Hippocampal formation (tissue), 2 donors: ENCODE measurements at regions not wholly inside any gene's neighbourhood (a gene's known extent, or its start where the extent isn't known, plus 50 kb on each side); places are given as distances from the start of the nearest gene placed in this dataset.

Source experiments
- DNase-seq, 2 donors: peaks; one replicate each; lab custom pipeline; 2025; lab: John Stamatoyannopoulos, UW

DNA sequence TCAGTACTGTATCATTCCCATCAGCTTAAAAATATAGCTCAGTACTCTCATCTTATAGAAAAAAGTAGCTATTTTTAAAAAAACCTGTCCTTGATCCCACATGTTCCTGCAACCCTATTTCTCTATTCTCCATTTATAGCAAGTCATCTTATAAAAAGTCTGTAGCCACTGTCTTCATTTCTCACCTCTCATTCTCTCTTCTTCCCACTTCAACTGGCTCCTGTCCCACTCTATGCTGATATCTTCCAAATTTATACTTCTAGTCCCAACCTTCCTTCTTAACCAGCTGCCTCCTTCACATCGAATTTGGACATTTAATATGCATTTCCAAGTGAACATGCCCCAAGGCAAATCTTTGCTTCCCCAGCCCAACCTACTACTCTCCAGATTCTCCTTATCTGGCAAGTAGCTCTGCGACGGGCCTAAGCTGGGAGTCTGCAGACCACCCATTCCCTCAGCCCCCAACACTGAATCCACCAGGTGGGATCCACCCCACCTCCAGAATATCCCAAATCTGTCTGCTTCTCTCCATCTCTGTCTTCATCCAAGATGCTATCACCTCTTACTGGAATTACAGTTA is 52.0 kb upstream of the TANC2 start:
- DNase-seq: peak in 1 of 2 donors; percentile 30

DNA sequence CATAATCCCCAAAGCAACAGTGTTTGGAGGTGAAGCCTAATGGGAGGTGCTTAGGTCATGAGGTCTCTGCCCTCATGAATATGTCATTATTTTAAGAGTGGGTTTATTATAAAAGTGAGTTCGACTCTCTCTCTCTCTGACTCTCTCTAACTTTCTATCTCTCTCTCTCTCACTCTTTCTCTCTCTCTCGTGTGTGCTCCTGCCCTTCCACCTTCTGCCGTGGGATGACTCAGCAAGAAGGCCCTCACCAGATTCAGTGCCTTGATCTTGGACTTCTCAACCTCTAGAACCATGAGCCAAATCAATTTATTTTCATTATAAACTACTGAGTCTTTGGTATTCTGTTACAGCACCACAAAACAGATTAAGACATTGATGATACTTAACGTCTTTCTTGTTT is 53.7 kb upstream of the TANC2 start:
- DNase-seq: no peak

DNA sequence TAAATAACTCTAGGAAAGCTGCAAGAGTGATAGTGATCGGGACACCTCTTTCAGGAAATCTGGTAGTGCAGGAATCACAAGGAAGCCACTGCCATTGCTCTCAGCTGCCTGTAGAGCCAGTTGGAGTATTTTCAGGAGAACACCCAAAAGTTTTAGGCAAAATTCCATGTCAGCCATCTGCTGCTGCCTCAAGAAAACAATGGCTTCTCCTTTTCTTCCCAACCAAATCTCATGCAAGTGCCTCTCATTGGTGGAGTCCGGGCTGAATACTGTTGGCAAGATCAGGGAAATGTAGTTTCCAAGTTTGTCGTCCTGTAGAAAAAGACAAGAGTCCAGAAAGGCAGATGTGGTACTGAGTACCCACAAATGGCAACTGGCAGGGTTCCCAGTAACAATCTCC is 54.9 kb upstream of the TANC2 start:
- DNase-seq: peak in 1 of 2 donors; percentile 42

DNA sequence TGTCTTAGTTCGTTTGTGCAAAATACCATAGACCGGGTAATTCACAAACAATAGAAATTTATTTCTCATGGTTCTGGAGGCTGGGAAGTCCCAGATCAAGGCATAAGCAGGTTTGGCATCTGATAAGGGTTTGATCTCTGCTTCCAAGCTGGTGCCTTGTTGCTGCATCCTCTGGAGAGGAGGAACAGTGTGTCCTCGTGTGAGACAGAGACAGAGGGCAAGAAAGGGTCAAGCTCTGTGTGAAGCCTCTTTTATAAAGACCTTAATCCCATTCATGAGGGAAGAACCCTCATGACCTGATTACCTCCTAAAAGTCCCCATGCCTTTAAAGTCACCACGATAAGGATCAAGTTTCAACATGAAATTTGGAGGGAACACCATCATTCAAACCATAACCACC is 55.8 kb upstream of the TANC2 start:
- DNase-seq: no peak

DNA sequence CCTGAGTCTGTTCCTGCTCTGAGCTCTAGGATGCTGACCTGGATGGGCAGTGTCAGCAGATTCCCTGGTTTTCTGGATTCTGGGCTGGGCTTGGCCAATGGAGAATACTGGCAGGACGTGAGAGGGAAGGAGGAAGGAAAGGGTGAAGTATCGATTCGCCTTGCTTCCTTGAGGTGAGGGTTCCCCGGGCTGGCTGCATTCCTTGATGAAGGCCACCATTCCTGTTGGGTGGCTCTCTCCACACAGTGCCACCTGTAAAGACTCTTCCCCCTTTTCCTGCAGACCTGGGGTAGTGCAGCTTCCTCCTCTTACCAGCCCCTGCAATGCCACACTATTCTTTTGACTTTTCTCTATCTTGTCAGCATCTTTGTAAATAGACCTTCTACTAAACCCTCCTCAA is 58.1 kb upstream of the TANC2 start:
- no peak for DNase-seq

DNA sequence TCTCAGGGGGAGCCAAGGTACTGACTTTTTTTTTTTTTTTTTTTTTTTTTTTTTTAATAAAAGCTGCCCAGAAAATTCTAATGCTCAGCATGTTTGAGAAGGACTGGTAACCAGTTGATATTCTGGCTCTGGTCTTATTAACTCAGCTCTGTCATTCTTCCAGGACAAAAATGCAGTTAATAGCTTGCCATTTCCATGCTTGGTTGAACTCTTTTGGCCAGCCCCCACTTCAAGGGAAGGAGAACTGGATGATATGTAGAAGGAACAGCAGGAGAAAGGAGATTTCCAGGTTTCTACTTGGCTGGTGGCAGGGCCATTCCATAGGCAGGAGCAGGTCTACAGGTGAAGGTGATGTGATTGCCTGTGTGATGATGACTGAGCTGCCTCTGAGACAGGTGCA is 59.2 kb upstream of the TANC2 start:
- DNase-seq: no peak

DNA sequence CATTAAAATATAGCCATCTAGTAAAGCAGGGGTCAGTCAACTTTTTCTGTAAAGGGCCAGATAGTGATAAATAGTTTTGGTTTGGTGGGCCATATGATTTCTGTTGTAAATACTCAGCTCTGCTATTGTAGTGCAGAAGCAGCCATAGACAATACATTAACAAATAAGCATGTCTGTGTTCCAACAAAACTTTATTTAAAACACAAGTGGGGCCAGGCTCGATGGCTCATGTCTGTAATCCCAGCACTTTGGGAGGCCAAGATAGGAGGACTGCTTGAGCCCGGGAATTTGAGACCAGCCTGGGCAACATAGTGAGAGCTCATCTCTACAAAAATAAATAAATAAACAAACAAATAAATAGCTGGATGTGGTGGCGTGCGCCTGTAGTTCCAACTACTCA is 60.8 kb upstream of the TANC2 start:
- DNase-seq: no peak

DNA sequence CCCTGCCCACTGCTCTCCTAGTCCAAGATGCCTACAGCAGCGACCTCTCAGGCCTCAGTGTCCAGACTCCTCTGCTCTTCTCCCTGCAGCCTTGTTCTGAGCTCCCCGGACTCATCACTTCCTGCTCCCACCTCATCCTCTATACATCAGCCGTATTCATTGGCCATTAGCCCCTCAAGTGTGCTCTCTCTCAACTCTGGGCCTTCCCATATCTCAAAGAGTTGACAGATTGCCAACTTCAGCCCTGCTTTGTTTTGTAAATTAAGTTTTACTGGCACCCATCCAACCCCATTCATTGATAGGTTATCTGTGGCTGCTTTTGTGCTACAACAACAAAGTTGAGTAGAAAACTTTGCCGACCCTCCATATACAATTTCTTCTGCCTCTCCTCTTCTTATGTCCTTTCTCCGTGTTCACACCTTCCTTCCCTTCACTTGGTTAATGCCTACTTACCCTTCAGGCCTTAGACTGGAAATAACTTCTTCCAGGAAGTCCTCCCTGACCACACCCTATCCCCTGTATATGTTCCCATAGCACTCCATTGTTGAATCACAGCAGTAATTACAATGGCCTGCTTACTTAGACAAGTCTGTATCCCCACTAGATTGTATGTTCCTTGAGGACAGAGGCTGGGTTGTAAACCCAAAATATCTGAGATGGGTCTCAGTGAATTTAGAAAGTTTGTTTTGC is 63.4 kb upstream of the TANC2 start:
- no peak for DNase-seq

DNA sequence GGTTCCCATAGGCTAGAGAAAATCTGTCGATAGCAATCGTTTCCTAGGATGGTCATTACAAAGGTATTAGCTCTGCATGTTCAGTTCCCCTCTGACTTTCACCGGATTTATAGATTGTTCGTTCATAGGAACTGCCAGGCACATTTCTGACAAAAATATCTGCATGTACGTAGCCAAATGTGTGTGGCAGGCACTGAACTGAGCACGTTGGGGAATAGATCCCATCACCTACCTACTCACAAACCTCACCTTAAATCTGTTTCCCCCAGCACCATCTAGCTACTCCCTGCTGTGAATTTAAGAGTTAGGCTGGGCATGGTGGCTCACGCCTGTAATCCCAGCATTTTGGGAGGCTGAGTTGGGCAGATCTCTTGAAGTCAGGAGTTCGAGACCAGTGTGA is 64.5 kb upstream of the TANC2 start:
- no peak for DNase-seq

DNA sequence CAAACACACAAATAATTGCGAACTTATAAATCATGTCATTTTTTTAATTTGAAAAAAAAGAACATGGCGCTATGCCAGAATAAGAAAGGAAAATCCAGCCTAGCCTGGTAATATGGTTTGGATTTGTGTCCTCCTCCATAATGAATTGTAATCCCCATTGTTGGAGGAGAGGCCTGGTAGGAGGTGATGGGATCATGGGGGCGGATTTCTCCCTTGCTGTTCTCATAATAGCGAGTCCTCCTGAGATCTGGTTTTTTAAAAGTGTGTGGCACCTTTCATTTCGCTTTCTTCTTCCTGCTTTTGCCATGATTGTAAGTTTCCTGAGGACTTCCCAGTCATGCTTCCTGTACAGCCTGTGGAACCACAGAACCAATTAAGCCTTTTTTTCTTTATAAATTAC is 65.9 kb upstream of the TANC2 start:
- DNase-seq: no peak

DNA sequence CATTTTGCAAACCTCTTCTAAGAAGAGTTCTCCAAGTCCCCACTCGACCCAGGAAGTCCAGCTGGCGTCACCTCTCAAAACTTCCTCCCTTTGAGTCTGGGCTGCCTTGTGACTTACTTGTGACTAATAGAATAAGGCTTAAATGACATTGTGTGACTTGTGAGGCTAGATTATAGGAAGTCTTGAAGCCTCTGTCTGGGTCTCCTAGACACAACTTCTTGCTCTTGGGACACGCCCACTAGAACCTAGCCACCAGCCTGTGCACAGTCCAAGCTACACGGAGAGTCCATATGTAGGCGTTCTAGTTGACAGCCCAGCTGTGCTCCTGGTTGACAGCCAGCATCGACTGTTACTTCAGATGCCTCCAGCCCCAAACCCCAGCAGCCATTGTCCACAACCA is 66.7 kb upstream of the TANC2 start:
- no peak for DNase-seq

DNA sequence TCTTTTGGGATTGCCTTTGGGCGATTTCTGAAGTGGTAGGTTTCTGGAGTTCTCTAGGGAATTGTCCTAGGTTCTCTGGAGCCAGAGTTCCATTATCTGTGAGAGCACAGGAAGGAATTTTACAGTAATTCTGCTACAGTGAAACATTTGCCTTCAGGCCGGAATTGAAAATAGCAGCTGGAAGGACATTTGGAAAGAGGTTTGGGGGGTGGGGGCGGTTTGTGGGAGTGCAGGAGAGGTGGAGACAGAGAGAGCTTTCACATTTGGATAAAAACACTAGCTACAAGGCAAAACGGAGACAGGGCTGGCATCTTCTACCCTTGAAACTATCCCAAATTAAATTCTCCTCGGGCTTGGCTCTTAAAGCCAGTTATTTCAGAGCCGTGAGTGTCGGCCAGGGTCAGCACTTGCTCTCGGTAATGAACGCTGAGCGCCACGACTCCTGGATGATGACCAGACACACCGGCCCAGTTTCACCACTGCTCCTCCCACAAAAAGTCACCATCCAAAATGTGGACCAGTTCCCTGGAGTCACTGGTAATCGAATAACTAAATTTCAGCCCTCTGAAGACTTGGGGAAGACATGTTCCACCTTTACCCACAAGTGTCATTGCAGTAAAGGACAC is 67.7 kb upstream of the TANC2 start:
- no peak for DNase-seq

DNA sequence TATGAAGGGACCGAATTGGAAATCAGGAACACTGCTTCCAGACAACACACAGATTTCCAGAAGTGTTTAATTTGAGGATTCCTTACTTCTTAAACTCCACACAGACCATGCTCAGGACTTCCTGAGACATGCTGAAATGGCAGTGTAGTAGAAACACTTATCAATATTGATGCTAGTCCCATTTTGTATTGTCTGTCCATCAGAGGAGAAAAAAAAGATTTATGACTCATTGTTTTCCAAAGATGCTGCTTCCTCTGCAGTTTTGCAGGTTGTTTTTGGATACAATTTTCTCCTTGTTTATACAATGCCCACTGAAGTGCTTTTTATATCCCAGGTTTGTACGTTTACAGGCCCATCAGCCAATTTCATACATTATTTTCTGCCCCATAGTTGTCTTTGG is 68.3 kb upstream of the TANC2 start:
- no peak for DNase-seq

DNA sequence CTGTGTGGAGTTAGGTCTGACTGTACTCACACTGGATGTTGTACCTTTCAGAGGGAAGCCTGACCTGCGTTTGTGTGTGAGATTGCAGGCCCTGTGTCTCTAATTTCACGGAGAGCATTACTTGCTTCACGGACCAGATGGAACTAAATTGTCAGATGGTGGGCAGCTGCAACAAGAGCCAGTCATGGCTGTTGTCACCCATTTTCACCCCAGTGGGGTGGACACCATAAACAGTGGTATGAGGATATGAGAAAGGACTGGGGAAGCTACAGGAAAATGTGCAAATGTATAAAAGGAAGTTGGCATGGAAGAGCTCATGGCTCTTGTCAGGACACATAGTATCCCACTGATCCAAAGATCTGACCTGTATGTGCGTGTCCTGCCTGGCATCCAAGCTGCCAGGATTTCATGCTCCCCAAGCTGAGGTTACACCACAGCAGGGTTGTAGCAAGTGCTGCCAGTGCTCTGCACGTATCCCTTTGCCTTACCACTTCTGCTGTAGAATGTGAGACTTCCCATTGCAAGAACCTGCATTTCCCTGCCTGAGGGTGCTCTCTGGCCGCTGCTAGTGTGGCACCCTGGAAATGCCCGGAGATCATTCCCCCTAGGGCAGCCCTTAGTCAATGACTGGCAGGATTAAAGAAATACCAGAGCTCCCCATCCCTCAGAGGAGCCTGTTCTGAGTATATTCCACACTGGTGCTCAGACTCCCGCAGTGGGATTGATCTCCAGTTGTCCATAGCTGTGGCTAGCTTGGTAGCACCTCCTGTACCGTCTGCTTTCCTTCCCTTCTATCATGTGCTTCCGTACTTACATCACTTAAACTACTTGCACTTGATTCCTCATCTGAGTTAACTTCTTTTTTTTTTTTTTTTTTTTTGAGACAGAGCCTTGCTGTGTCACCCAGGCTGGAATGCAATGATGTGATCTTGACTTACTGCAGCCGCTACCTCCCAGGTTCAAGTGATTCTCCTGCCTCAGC is 70.4 kb upstream of the TANC2 start:
- no peak for DNase-seq

DNA sequence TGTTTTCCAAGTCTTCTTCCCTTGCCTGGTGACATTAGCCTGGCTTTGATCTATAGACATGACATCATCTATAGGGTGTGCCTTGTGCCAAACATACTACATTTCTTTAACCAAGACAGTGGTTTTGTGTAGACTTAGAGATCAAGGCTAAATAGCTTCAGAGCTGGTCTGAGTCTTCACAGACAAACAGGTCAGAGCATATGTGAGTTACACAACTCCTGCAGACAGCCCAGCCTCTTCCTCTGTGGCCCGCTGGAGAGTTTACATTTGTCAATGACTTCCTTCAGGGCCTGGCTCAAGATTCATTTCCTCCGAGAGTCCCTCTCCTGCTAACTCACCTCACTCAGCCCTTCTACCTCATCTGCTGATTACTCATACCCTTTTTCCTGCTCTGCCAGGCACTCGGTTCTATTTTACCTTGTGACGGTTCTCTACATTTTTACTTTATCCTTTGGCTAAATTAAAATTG is 73.1 kb upstream of the TANC2 start:
- peak in 1 of 2 donors; percentile 33 for DNase-seq

DNA sequence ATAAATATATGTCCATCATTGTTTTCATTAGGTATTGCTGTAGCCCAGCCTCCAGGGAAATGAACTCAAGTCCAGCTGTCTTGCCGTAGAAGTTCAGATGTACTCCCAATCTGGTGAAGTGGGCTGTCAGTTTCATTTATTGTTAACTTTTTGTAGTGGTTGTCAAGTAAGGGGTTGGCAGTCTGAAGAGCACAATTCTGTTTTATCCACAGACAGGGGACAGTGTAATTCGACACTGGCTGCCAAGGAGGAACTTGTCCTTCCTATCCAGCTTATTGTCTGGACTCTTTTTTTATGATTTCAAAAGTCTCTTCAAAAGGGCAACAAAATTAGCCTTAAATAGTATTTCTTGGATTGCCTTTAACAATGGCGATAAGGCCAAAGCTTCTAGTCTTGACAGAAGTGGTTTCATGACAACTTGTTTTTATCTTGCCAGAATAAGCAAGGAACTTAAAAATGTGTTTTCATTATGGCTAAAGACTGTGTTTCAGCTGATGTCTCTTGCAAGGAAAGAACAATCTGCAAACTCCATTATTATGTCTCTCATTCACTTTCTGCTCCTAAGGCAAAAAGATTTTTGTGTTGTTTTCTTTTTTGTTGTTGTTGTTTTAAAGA is 73.9 kb upstream of the TANC2 start:
- DNase-seq: no peak

DNA sequence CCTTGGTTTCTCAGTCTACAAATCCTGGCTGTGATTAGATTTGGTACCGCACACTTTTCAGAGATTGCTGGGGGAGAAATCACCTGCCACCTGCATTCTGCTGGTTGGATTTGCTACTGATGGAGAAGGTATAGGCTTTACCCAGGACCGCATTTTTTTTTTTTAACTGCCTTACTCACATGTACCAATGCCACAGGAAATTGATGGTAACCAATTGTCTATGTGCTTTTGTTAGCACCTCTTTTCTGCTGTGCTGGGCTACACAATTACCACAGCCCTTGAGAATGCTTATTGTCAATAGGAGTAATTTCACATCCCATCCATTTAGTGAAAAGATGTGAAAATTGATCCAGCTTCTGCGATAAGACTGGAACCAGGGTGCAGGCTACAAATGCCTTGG is 74.4 kb upstream of the TANC2 start:
- no peak for DNase-seq

DNA sequence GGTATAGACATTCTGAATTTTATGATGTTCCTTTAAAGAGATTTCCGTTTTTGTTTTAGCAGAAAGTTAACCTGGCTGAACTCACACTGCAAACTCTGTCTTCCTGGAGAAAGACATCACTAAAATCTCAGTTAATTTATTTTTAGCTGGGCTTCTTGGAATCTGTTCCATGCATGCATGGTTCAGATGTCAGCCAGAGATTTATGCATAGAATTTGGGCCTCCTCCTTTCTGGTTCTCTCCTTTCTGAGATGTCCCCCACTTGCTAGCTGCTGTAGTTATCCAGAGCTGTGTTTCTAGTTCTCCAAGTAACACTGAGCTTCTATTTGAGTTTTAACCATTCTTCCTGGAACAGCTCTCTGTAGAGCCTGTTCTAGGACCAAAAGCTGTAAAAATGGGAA is 77.3 kb upstream of the TANC2 start:
- DNase-seq: no peak

DNA sequence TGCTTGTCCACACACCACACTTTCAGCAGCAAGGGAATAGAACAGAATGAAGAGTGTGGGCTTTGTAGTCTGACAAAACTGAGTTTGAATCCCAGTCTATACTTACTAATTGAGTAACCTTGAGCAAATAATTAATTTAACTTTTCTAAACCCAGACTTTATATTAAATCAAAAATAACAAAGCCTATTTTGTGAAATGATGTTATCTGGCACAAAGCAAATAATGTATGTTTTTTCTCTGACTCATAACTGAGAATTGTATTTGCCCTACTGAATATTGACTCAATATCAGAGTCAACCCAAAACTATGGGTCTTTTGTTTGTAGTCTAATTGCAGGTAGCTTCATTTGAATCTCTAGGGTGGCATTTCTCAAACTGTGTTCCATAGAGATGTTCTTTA is 77.9 kb upstream of the TANC2 start:
- DNase-seq: no peak

DNA sequence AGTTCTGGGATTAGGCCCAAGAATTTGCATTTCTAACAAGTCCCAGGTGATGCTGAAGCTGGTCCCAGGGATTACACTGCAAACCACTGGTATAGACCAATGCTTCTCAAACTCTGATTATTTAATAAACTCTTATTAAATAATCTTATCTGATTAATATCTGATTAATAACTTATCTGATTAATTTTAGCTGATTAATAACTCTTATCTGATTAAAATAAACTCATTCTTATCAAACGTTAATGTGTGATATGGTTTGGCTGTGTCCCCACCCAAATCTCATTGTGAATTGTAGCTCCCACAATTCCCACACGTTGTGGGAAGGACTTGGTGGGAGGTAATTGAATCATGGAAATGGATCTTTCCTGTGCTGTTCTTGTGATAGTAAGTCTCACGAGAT is 78.6 kb upstream of the TANC2 start:
- DNase-seq: no peak

DNA sequence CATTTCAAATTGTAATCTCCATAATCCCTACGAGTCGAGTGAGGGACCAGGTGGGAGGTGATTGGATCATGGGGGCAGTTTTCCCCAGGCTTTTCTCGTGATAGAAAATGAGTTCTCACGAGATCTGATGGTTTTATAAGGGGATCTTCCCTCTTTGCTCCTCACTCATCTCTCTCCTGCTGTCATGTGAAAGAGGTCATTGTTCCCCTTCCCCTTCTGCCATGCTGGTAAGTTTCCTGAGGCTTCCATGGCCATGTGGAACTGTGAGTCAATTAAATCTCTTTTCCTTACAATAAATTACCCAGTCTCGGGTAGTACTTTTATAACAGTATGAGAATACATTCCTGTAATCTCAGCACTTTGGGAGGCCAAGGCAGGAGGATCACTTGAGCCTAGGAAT is 76.7 kb upstream of the MARCHF10 start:
- no peak for DNase-seq

DNA sequence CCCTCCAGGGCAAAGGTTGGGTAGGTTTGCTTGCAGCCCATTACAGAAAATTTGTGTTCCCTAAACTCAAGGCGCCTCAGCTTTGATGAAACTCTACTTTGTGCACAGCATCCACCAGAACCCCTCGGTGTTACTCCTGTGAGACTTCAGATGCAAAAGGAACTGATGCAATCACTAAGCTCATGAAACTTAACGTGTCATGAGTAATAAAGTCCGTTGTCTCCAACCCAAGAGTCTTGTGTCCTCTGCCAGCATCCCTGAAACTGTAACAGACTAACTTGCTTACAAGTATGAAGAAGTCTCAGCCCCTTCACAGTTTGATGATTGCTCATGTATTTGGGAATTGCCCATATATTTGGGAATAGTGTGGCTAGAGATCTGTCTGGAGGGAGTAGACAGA is 74.8 kb upstream of the MARCHF10 start:
- no peak for DNase-seq
